Esophagus muscularis mucosa (tissue), 4 donors: ENCODE measurements at regions not wholly inside any gene's neighbourhood (a gene's known extent, or its start where the extent isn't known, plus 50 kb on each side); places are given as distances from the start of the nearest gene placed in this dataset.

ENCODE experiments used
- DNase-seq: peaks from one replicate; pipeline ENCODE4 v3.0.0-alpha.2; 2017; ENCODE audit errors: extremely low spot score
- H3K27ac ChIP-seq, 4 donors: fragments of 200-600 bp; sonication (generic); replicated peaks in 1 of 4; 1 replicate in 3 of 4; 2 replicates in 1 of 4; pipeline ENCODE4 v1.5.1; 2016 to 2019; ENCODE audit warnings: mild to moderate bottlenecking in 1 of 4
- H3K27me3 ChIP-seq, 4 donors: fragments of 200-600 bp; sonication (generic); one replicate each; pipeline versions ENCODE4 v1.5.1 to v1.6.0; 2016 to 2019
- H3K36me3 ChIP-seq, 4 donors: fragments of 200-600 bp; sonication (generic); one replicate each; pipeline ENCODE4 v1.5.1; 2016 to 2019
- H3K4me1 ChIP-seq, 4 donors: fragments of 200-600 bp; sonication (generic); one replicate each; pipeline ENCODE4 v1.5.1; 2016 to 2019
- H3K4me3 ChIP-seq, 4 donors: fragments of 200-600 bp; sonication (generic); 1 replicate in 2 of 4; 2 replicates in 2 of 4; pipeline ENCODE4 v1.5.1; 2016 to 2019; ENCODE audit warnings: mild to moderate bottlenecking in 4 of 4, moderate library complexity in 1 of 4
- H3K9me3 ChIP-seq, 4 donors: fragments of 200-600 bp; sonication (generic); 1 replicate in 3 of 4; 2 replicates in 1 of 4; pipeline ENCODE4 v1.5.1; 2016 to 2019
- CTCF ChIP-seq, 3 experiments: fragments of 200-600 bp in 2 of 3; fragments of 450-650 bp in 1 of 3; sonication (generic) in 2 of 3; IDR thresholded peaks; one replicate each; pipeline ENCODE4 v1.5.1; 2017 to 2019; ENCODE audit warnings: antibody characterized with exemption in 3 of 3, mild to moderate bottlenecking in 2 of 3, moderate library complexity in 1 of 3
- EP300 ChIP-seq: sonication (generic); formaldehyde crosslinking; IDR thresholded peaks from one replicate; pipeline ENCODE4 v1.6.1; 2017; ENCODE audit warnings: antibody characterized with exemption
- POLR2A ChIP-seq: fragments of 450-650 bp; IDR thresholded peaks from one replicate; pipeline ENCODE4 v1.6.1; 2017; ENCODE audit warnings: antibody characterized with exemption, moderate library complexity, mild to moderate bottlenecking, low read depth
- POLR2AphosphoS5 ChIP-seq, 2 donors: sonication (generic); formaldehyde crosslinking; IDR thresholded peaks; one replicate each; pipeline ENCODE4 v1.6.1; 2017; ENCODE audit warnings: antibody characterized with exemption in 2 of 2
- WGBS: methylation state at CpG from one replicate; pipeline ENCODE4 v1.1.5; 2018; 5-methylcytosine and 5-hydroxymethylcytosine counted together
- intact Hi-C: fragments of 100-400 bp; cut with DNase I; formaldehyde crosslinking; loops from one replicate; pipeline ENCODE4 v1.15.1; 2023

- 87% methylated on average over 5 of the region's 5 CpGs for WGBS
- Histone ChIP-seq H3K4me3 (no peak overlapping the region), H3K36me3 (no peaks in the 10 kb centered on the region), H3K27ac (no peak overlapping the region), H3K27me3 (peaks cover 0 to 12% (median 0%) of the 10 kb centered on the region in 4 donors), H3K9me3 (no peaks in the 10 kb centered on the region), H3K4me1 (no peaks in the 10 kb centered on the region)
- TF ChIP-seq POLR2A (no peak), EP300 (no peak), CTCF (IDR thresholded peaks at IDR 0.05) (no peak), POLR2AphosphoS5 (IDR thresholded peaks at IDR 0.05) (no peak)
- no peak for DNase-seq
- intact Hi-C loops: no loop called here
Observed at GRCh38 chr2:11050565-11050964, 104.7 kb upstream of the SLC66A3 start.

- Histone ChIP-seq H3K27me3 (peaks cover 0 to 12% (median 0%) of the 10 kb centered on the region in 4 donors), H3K4me3 (no peak overlapping the region), H3K27ac (no peak overlapping the region), H3K4me1 (no peaks in the 10 kb centered on the region), H3K36me3 (no peaks in the 10 kb centered on the region), H3K9me3 (no peaks in the 10 kb centered on the region)
- TF ChIP-seq POLR2AphosphoS5 (IDR thresholded peaks at IDR 0.05) (no peak), POLR2A (no peak), EP300 (no peak), CTCF (IDR thresholded peaks at IDR 0.05) (no peak)
- intact Hi-C loops: no loop called here
- peak; percentile 82 for DNase-seq
- WGBS: 90% methylated on average over 9 of the region's 9 CpGs
Observed at GRCh38 chr2:11051280-11051679, 104.0 kb upstream of the SLC66A3 start.

- H3K36me3 ChIP-seq: no peaks in the 10 kb centered on the region
- WGBS: 91% methylated on average over 12 of the region's 12 CpGs
Observed at GRCh38 chr2:11053546-11053945, 101.7 kb upstream of the SLC66A3 start.

GRCh38 chr2:11054783-11055678 lies 100.2 kb upstream of the SLC66A3 start:
- no peaks in the 10 kb centered on the region for H3K36me3 ChIP-seq
- no peaks in the 10 kb centered on the region for H3K4me1 ChIP-seq
- WGBS: 90% methylated on average over 10 of the region's 14 CpGs
- no peak for TF ChIP-seq EP300
- TF ChIP-seq POLR2A: no peak
- no peak for TF ChIP-seq CTCF (IDR thresholded peaks at IDR 0.05)
- no peak for TF ChIP-seq POLR2AphosphoS5 (IDR thresholded peaks at IDR 0.05)
- H3K27me3 ChIP-seq: peaks cover 0 to 16% (median 3%) of the 10 kb centered on the region in 4 donors
- H3K4me3 ChIP-seq: no peak overlapping the region
- H3K9me3 ChIP-seq: peaks cover 0 to 5% (median 2%) of the 10 kb centered on the region in 4 donors
- H3K27ac ChIP-seq: no peak overlapping the region
- DNase-seq: peak; percentile 85
- intact Hi-C loops: no loop called here

More at GRCh38 chr2:11053546-11053945, 101.7 kb upstream of the SLC66A3 start:
- DNase-seq: peak; percentile 83
- intact Hi-C loops: no loop called here
- H3K27ac ChIP-seq: no peak overlapping the region
- TF ChIP-seq POLR2AphosphoS5 (IDR thresholded peaks at IDR 0.05) (no peak), EP300 (no peak), CTCF (IDR thresholded peaks at IDR 0.05) (no peak), POLR2A (no peak)
- H3K4me1 ChIP-seq: no peaks in the 10 kb centered on the region
- peaks cover 0 to 16% (median 3%) of the 10 kb centered on the region in 4 donors for H3K27me3 ChIP-seq
- no peak overlapping the region for H3K4me3 ChIP-seq
- H3K9me3 ChIP-seq: no peaks in the 10 kb centered on the region
